ENCODE measurements at regions not wholly inside any gene's neighbourhood (a gene's known extent, or its start where the extent isn't known, plus 50 kb on each side); places are given as distances from the start of the nearest gene placed in this dataset.
"Not testable (repeated sequence)": the region's sequence is repeated elsewhere in the genome, so short reads cannot be mapped to it uniquely, and the experiment has no call there.

GRCh38 chr20:48057739-48058138, 272.5 kb upstream of the SULF2 start:
- DNase-seq: no peak

- DNase-seq: no peak
Measured at GRCh38 chr20:48057251-48057650, 272.0 kb upstream of the SULF2 start.

- DNase-seq: no peak
Measured at GRCh38 chr20:48056218-48056617, 270.9 kb upstream of the SULF2 start.

- no peak for DNase-seq
Measured at GRCh38 chr20:48054051-48054450, 268.8 kb upstream of the SULF2 start.

DNA sequence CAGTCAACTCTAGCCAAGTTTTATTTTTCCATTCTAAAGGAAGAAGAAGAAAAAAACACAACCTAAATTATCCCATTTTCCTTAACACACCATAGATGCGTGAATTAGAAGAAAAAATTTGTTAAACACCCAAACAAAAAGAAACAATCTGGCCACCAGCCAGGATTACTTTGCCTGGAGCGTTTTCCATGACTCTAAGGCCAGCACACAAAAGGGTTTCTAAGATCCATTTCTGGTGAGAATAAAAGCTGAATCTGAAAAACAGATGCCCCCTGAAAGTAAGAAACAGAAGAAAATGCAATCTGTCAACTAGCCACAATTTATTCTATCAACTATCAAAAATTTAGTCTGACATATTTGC, 267.2 kb upstream of the SULF2 start:
- DNase-seq: no peak

DNA sequence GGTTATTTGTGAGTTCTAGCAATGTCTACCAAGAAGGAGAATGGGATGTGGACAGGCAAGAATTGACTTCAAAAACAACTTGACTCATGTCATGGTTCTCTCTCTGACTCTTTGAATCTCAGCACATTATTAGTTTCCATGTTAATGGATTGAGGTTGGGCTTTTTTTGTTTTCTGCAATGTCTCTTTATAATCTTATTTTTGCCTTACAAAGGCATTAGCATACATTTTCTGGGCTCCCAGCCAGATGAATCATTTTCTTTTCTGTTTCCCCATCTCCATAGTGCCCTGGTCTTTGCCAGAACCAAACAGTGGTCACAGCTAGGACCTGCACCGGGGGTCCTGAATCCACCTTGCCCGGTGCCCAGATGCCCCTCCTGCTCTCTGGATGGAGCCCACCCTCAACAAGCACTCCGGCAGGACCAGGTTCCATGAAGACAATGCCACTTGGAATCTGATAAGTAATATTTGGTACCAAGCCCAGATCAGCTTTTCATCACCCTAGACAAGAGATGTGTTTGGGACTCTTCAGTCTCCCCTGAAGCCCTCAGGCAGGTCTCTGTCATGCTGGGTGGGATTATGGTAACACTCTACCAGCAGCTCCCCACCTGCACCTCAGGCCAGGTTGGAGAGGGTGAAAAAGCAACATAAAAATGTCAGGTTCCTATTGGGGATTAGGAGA, 266.7 kb upstream of the SULF2 start:
- DNase-seq: no peak

- DNase-seq: no peak
Measured at GRCh38 chr20:48049641-48050040, 264.4 kb upstream of the SULF2 start.

- DNase-seq: no peak
Measured at GRCh38 chr20:48049171-48049570, 263.9 kb upstream of the SULF2 start.

GRCh38 chr20:48047447-48047846, 262.2 kb upstream of the SULF2 start:
- DNase-seq: no peak

DNA sequence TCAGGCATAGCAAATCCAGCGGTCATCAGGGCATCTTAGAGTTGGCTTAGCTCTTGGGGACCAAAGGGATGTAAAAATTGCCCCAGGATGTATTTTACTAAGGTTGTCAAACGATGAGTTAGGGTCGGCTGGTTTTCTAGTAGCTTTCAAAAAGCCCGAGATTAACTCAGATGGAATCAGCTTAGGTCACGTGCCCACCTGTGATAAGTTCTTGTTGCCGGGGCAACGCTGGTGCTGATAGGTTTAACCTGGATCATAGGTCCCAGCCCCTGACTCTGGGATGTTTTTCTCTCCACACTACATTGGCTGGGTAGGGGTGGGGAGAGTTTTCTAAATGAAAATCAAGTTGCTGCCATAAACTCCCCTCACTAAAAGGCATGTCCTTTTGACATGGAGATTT, 257.3 kb upstream of the SULF2 start:
- no peak for DNase-seq

GRCh38 chr20:48041078-48041780, 255.9 kb upstream of the SULF2 start:
- DNase-seq: no peak

- DNase-seq: no peak
Measured at GRCh38 chr20:48040491-48040890, 255.2 kb upstream of the SULF2 start.

- no peak for DNase-seq
Measured at GRCh38 chr20:48040051-48040450, 254.8 kb upstream of the SULF2 start.

DNA sequence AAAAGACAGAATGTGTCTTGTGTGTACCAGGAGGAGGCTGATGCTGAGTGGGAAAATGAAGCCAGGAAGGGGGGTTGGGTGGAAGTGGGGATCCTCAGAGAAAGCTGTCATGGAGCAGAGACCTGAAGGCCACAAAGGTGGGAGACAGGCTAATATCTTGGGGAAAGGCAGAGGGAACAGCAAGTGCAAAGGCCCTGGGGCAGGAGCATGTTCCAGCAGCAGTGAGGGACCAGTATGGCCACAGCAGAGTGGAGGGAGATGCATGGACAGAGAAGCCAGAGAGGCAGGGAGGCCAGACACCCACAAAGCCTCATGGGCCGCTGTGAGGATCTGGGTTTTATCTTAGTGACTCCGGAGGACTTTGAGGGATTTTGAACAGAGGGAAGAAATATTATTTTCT, 254.2 kb upstream of the SULF2 start:
- DNase-seq: no peak

GRCh38 chr20:48038713-48039112, 253.4 kb upstream of the SULF2 start:
- no peak for DNase-seq

- not testable (repeated sequence) for DNase-seq
Measured at GRCh38 chr20:48037798-48038197, 252.5 kb upstream of the SULF2 start.

DNA sequence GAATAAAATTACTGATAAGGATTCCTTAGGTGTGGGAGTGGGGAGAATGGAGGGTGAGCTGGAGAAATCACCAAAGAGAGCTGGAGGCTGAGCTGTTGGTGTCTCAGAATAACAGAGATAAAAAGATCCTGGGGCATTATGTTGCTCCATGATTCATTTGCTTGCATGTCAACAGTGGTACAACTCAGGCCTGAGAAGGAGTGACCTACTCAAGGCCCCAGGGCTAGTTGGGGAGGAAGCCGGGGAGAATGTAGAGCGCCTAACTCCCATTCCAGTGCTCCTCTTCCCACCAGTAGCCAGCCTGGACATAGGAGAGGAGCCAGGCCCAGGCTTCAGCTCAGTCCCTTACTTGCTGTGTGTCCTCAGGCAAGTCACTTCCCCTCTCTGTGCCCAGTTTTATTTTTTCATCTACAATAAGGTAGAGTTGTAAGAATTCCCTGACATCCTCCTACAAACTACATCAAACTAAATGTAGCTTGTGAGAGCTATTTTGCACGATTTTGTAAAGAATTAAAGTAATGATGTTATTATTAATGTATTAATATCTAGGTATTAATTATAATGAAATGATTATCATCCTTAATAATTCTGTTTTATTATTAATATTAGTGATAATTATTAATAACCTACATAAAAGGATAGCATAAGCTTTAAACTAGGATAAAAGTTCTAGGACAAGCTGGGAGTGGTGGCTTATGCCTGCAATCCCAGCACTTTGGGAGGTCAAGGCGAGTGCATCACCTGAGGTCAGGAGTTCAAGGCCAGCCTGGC, 250.9 kb upstream of the SULF2 start:
- DNase-seq: no peak

GRCh38 chr20:48034751-48035150, 249.5 kb upstream of the SULF2 start:
- no peak for DNase-seq

DNA sequence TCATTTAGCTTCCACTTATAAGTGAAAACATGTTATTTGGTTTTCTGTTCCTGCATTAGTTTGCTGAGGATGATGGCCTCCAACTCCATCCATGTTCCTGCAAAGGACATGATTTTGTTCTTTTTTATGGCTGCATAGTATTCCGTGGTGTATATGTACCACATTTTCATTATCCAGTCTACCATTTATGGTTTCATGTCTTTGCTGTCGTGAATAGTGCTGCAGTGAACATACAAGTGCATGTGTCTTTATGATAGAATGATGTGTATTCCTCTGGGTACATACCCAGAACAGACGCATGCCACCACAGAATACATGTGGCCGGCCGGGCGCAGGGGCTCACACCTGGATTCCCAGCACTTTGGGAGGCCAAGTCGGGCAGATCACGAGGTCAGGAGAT, 247.7 kb upstream of the SULF2 start:
- not testable (repeated sequence) for DNase-seq

- DNase-seq: no peak
Measured at GRCh38 chr20:48031122-48031521, 245.8 kb upstream of the SULF2 start.

GRCh38 chr20:48026981-48027592, 241.8 kb upstream of the SULF2 start:
- no peak for DNase-seq

- no peak for DNase-seq
Measured at GRCh38 chr20:48025661-48026060, 240.4 kb upstream of the SULF2 start.

- no peak for DNase-seq
Measured at GRCh38 chr20:48025051-48025515, 239.8 kb upstream of the SULF2 start.

DNA sequence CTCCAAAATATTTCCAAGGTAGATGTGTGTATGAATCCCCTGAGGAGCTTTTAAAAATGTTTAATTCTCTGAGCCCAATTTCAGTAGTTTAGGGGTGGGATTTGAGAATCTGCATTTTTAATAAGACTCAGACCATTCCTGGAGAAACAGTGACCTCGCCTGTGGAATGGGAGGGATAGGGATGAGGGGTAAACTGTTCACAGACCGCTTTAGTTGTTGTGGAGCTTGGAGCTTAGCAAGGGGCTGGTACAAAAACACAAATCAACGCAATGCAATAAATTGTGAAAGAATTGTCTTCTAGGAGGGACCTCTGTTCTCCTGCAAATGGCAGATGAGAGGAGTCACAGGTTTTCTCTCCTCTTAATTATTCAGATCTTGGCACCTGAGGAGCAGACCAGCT, 239.3 kb upstream of the SULF2 start:
- DNase-seq: no peak

All from activated CD4-positive, alpha-beta T cell treated with anti-CD3 and anti-CD28 coated beads, Interleukin-2, amount 50 U/mL, for 4 hours (primary cell).